ENCODE measurements at regions not wholly inside any gene's neighbourhood (a gene's known extent, or its start where the extent isn't known, plus 50 kb on each side); places are given as distances from the start of the nearest gene placed in this dataset.

DNA sequence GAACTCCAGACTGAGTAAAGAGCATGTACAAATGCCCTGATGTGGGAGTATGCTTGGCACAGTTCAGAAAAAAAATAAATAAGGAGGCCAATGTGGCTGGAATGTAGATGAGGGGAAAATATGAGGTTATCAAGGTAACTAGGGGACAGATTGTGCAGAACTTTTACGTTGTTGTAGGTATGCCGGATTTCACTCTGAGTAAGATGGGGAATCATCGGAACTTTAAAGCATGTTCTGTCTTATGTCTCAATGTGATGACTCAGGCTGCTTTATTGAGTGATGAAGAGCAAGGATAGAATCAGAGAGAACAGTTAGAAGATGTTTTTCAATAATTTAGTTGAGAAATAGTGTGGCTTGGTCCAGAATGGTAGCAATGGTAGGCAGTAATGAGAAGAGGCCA is 130.4 kb downstream of the C11orf87 start:
- no peak for DNase-seq (ENCODE audit: low read depth)
- H3K4me3 ChIP-seq (ENCODE audit: low read depth, low read length) = no peak overlapping the region
- TF ChIP-seq, protein P1, sequence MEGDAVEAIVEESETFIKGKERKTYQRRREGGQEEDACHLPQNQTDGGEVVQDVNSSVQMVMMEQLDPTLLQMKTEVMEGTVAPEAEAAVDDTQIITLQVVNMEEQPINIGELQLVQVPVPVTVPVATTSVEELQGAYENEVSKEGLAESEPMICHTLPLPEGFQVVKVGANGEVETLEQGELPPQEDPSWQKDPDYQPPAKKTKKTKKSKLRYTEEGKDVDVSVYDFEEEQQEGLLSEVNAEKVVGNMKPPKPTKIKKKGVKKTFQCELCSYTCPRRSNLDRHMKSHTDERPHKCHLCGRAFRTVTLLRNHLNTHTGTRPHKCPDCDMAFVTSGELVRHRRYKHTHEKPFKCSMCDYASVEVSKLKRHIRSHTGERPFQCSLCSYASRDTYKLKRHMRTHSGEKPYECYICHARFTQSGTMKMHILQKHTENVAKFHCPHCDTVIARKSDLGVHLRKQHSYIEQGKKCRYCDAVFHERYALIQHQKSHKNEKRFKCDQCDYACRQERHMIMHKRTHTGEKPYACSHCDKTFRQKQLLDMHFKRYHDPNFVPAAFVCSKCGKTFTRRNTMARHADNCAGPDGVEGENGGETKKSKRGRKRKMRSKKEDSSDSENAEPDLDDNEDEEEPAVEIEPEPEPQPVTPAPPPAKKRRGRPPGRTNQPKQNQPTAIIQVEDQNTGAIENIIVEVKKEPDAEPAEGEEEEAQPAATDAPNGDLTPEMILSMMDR (IDR thresholded peaks at IDR 0.05; ENCODE audit: insufficient read depth, low read depth, low read length, missing control alignments) = no peak

DNA sequence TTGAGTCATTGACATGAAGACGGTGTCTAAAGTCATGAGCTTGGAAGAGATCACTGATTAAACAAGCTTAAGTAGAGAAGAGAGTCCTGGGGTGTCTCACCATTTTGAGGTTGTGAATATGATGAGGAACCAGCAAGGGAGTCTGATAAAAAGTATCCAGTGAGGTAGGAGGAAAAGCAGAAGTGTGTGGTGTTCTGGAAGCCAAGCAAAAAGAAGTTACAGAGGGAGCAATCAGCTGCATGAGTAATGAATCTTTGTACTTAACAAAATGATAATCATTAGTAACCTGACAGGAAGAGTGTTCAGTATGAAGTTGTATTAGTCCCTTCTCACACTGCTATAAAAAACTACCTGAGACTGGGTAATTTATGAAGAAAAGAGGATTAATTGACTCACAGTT is 131.3 kb downstream of the C11orf87 start:
- no peak for DNase-seq (ENCODE audit: low read depth)

DNA sequence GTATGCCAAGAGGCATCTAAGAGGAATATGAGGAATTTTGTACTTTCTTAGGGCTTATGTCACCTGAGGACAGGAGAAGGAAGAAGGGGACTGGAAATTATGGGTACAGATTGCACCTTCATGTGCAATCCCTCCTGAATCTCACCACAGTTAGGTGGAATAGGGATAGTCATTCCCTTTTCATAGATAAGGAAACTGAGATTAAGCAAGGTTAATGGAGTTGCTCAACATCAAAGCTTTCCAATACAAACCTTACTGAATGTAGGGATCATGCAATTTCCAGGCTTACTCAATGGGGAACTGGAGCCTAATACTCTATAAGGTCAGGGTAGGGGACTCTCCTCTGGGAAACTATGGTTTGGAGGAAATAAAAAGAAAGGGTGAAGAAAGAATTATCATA is 133.0 kb downstream of the C11orf87 start:
- TF ChIP-seq, protein P1 (IDR thresholded peaks at IDR 0.05; ENCODE audit: insufficient read depth, low read depth, low read length, missing control alignments) = no peak
- no peak overlapping the region for H3K4me3 ChIP-seq (ENCODE audit: low read depth, low read length)
- no peak for DNase-seq (ENCODE audit: low read depth)

More for the DNA sequence above, 131.3 kb downstream of the C11orf87 start:
- TF ChIP-seq, protein P1 (IDR thresholded peaks at IDR 0.05; ENCODE audit: insufficient read depth, low read depth, low read length, missing control alignments) = no peak
- H3K4me3 ChIP-seq (ENCODE audit: low read depth, low read length) = no peak overlapping the region

DNA sequence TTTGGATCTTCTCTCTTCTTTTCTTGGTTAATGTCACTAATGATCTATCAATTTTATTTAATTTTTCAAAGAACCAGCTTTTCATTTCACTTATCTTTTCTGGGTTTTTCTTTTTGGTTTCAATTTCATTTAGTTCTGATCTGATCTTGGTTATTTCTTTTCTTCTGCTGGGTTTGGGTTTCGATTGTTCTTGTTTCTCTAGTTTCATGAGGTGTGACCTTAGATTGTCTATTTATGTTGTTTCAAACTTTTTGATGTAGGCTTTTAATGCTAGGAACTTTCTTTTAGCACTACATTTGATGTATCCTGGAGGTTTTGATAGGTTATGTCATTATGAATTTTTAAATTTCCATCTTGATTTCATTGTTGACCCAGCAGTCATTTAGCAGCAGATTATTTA is 142.3 kb downstream of the C11orf87 start:
- DNase-seq (ENCODE audit: low read depth) = no peak
- H3K4me3 ChIP-seq (ENCODE audit: low read depth, low read length) = no peak overlapping the region
- TF ChIP-seq, protein P1 (IDR thresholded peaks at IDR 0.05; ENCODE audit: insufficient read depth, low read depth, low read length, missing control alignments) = no peak

DNA sequence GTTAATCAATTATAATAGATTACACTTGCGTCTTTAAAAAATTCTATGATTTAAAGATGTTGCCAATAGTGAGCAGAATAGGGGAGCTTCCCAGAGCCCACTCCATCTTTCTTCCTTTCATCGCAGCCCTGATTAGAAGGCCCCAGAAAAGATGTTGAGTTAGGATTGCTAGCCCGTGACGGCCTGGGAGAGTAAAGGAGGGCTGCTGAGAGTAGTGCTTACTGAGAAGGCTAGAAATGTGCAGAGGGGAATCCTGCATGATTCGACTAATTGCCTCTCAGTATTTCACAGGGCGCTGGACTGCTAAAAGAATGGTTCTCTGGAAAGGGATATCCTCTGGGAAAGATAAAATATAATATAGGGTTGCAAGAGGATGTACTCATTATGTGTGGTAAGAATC is 160.5 kb downstream of the C11orf87 start:
- TF ChIP-seq, protein P1 (IDR thresholded peaks at IDR 0.05; ENCODE audit: insufficient read depth, low read depth, low read length, missing control alignments) = no peak
- DNase-seq (ENCODE audit: low read depth) = no peak
- H3K4me3 ChIP-seq (ENCODE audit: low read depth, low read length) = no peak overlapping the region

DNA sequence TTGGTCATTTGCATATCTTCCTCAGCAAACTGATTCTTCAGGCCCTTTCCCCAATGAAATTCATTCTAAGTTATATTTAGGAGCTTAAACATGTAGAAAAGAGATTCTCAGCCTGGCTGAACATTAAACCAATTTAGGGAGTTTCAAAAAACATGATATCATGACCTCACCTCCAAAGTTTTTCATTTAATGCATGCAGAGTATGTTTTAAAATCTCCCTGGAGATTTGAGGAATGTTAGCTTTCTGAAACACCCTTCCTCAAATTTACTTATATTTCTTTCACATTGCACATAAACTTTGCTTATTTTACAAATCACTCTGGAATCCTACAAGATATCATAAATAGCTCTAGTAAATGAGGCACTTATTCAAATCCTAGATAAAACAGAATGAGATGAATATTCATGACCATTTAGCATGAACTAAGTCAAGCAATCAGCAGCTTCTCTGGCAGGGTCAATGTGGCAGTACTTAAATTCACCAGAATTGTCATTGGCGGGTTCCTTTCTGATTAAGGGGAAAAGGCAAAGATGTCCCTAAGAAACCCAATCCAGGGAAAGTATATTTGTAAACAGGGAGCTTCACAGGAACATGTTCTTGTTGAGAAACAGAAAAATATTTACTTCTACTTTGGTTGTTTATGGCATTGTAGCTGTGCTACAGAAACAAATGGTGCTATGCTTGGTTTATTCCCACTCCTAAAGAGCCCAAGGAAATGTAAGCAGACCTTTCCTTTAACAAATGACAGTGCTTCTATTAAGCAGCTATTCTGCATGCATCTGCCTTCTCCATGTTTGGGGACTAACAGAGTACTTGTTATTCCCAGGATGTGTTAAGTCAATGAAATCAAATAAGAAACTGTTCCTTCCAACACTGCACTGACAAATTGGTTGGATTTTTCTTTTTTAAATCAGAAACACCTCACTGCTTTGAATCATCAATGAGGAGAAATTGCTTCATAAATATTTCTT is 162.3 kb downstream of the C11orf87 start:
- no peak overlapping the region for H3K4me3 ChIP-seq (ENCODE audit: low read depth, low read length)
- TF ChIP-seq, protein P1 (IDR thresholded peaks at IDR 0.05; ENCODE audit: insufficient read depth, low read depth, low read length, missing control alignments) = no peak
- no peak for DNase-seq (ENCODE audit: low read depth)

Measured in GM12865 (cell line).